GM12878 (cell line): ENCODE measurements at regions not wholly inside any gene's neighbourhood (a gene's known extent, or its start where the extent isn't known, plus 50 kb on each side); places are given as distances from the start of the nearest gene placed in this dataset.

Experiments used
- ATAC-seq: fragments of 200-7000 bp; cut with Tn5 transposase; 3 replicates; pipeline ENCODE4 v1.9.1; 2020; ENCODE audit warnings: mild to moderate bottlenecking, moderate library complexity
- BruUV-seq: library from RNA; stranded (reverse); fragments of 400-500 nt; replicated peaks from 2 replicates; lab custom pipeline; 2021; lab: Mats Ljungman, UMichigan
- CTCF ChIA-PET: fragments of 300-600 bp; sonication (Branson Sonifier 250); formaldehyde crosslinking; extraction: SDS; loops from one replicate; lab custom pipeline; 2021; ENCODE audit warnings: inconsistent platforms; lab: Yijun Ruan, JAX
- POLR2A ChIA-PET: fragments of 350-600 bp; formaldehyde crosslinking; extraction: SDS; loops from one replicate; lab custom pipeline; 2021; ENCODE audit warnings: inconsistent platforms; lab: Charles Lee
- RAD21 ChIA-PET: fragments of 300-600 bp; sonication (Branson Sonifier 250); formaldehyde crosslinking; loops from one replicate; lab custom pipeline; 2023; ENCODE audit warnings: antibody characterized with exemption; ENCODE audit not compliant: unreplicated experiment; lab: Charles Lee
- SMC1A ChIA-PET: fragments of 300-600 bp; sonication (Branson Sonifier 250); formaldehyde crosslinking; loops from one replicate; lab custom pipeline; 2023; ENCODE audit not compliant: unreplicated experiment, uncharacterized antibody; lab: Charles Lee
- DNase-seq: peaks from one replicate; pipeline ENCODE4 v3.0.0-alpha.2; 2011; ENCODE audit warnings: low read depth, low spot score
- FAIRE-seq: peaks from 3 replicates; lab custom pipeline; 2011; peaks lifted over from hg19 to GRCh38; lab: Jason Lieb, UNC
- H2AFZ ChIP-seq: 2 replicates; pipeline ENCODE4 v1.6.0; 2011; ENCODE audit warnings: low read depth, low read length, control low read depth; ENCODE audit not compliant: control insufficient read depth
- H3K27ac ChIP-seq: 2 replicates; pipeline ENCODE4 v1.5.1; 2011; ENCODE audit warnings: control low read depth; ENCODE audit not compliant: control insufficient read depth, insufficient read depth
- H3K27me3 ChIP-seq, 2 experiments: replicated peaks in 1 of 2; 2 replicates each; pipeline versions ENCODE4 v1.6.0 to v1.6.1; 2011; ENCODE audit warnings: low read length in 1 of 2; ENCODE audit not compliant: control insufficient read depth in 2 of 2, insufficient read depth in 2 of 2
- H3K36me3 ChIP-seq, 2 experiments: 2 replicates each; pipeline ENCODE4 v1.5.1; 2011; ENCODE audit warnings: low read length in 1 of 2; ENCODE audit not compliant: control insufficient read depth in 2 of 2, insufficient read depth in 2 of 2
- H3K4me1 ChIP-seq: 2 replicates; pipeline ENCODE4 v1.6.1; 2011; ENCODE audit warnings: mild to moderate bottlenecking, low read length, moderate library complexity, mixed read lengths; ENCODE audit not compliant: control insufficient read depth, insufficient read depth
- H3K4me2 ChIP-seq: 2 replicates; pipeline ENCODE4 v1.6.0; 2011; ENCODE audit warnings: control low read depth; ENCODE audit not compliant: control insufficient read depth, insufficient read depth
- H3K4me3 ChIP-seq: fragments of 200-600 bp; sonication (generic); 2 replicates; pipeline ENCODE4 v1.5.1; 2016
- H3K79me2 ChIP-seq: 2 replicates; pipeline ENCODE4 v1.6.0; 2011; ENCODE audit warnings: low read length; ENCODE audit not compliant: control insufficient read depth, insufficient read depth
- H3K9ac ChIP-seq: 2 replicates; pipeline ENCODE4 v1.8.0; 2011; ENCODE audit warnings: low read length, control low read depth, mixed read lengths; ENCODE audit not compliant: control insufficient read depth, insufficient read depth
- H3K9me3 ChIP-seq: replicated peaks from 3 replicates; pipeline ENCODE4 v1.5.1; 2011; ENCODE audit warnings: mild to moderate bottlenecking, low read length; ENCODE audit not compliant: control insufficient read depth, insufficient read depth
- H4K20me1 ChIP-seq: 2 replicates; pipeline ENCODE4 v1.6.0; 2011; ENCODE audit not compliant: control insufficient read depth, insufficient read depth
- EZH2 ChIP-seq: IDR thresholded peaks from 2 replicates; pipeline ENCODE4 v1.6.1; 2012; ENCODE audit warnings: low read depth, mild to moderate bottlenecking, control low read depth, inconsistent platforms, low read length, borderline replicate concordance; ENCODE audit not compliant: control insufficient read depth
- MTA2 ChIP-seq: fragments of 450-650 bp; IDR thresholded peaks from 2 replicates; pipeline ENCODE4 v1.6.1; 2016; ENCODE audit warnings: low read depth, mild to moderate bottlenecking, moderate library complexity
- NKRF ChIP-seq: fragments of 450-650 bp; conservative IDR thresholded peaks from 2 replicates; pipeline ENCODE4 v1.6.1; 2017; ENCODE audit warnings: mild to moderate bottlenecking, moderate library complexity
- SIN3A ChIP-seq: IDR thresholded peaks from 2 replicates; pipeline ENCODE4 v1.6.1; 2012; ENCODE audit warnings: low read depth, low read length, improper control_type of control experiment
- STAT3 ChIP-seq: IDR thresholded peaks from 2 replicates; pipeline ENCODE4 v1.6.1; 2011; ENCODE audit warnings: low read depth, low read length, improper control_type of control experiment
- USF2 ChIP-seq: IDR thresholded peaks from 2 replicates; pipeline ENCODE4 v1.6.1; 2011; ENCODE audit warnings: low read depth, low read length, improper control_type of control experiment, borderline replicate concordance
- YBX1 ChIP-seq: fragments of 450-650 bp; IDR thresholded peaks from 2 replicates; pipeline ENCODE4 v1.6.1; 2016; ENCODE audit warnings: antibody characterized with exemption
- ZNF207 ChIP-seq: fragments of 450-650 bp; IDR thresholded peaks from 2 replicates; pipeline ENCODE4 v1.6.1; 2014; ENCODE audit warnings: antibody characterized with exemption, mild to moderate bottlenecking, borderline replicate concordance
- WGBS: methylation state at CpG from one replicate; pipeline ENCODE4 v1.1.6; 2016; ENCODE audit warnings: low lambda C conversion rate; ENCODE audit not compliant: insufficient replicate concordance, insufficient coverage; ENCODE audit errors: missing lambda C conversion rate; 5-methylcytosine and 5-hydroxymethylcytosine counted together
- in situ Hi-C: fragments of 300-500 bp; cut with MboI; formaldehyde crosslinking; loops from 9 replicates; pipeline ENCODE4 v1.14.3; 2018; ENCODE audit warnings: mixed read lengths
- intact Hi-C: fragments of 100-400 bp; cut with micrococcal nuclease; formaldehyde crosslinking; loops from one replicate; pipeline ENCODE4 v1.14.2; 2022; ENCODE audit not compliant: unreplicated experiment
- TF ChIP-seq, protein P1 (sequence below): fragments of 450-650 bp; IDR thresholded peaks from 2 replicates; pipeline ENCODE4 v1.6.1; 2016; ENCODE audit warnings: mild to moderate bottlenecking

DNA sequence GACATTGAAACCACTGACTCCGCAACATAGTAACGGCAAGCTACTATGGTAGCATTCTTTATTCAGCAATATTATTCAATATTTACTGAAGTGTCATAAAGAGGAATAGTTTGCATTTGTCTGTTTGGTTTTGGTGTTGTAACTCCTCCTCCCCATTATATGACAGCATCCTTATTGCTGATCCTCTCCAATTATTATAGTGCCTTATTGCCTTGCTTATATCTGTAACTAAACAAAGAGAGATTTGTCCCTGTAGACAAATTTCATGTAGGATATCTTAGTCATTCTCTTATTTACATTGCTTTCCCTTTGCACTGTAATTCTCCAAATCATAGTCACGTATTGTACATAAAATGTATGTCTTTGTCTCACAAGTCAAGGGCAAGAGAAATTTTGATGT lies 1041.2 kb upstream of the ZEB2 start:
- no peaks in the 10 kb centered on the region for H3K79me2 ChIP-seq
- no peaks in the 10 kb centered on the region for H3K27me3 ChIP-seq
- in situ Hi-C loops (no loop called here), intact Hi-C loops (no loop called here)
- H4K20me1 ChIP-seq = no peaks in the 10 kb centered on the region
- WGBS = 58% methylated on average over 3 of the region's 3 CpGs
- FAIRE-seq = no peak
- H3K4me3 ChIP-seq = no peak overlapping the region
- H2AFZ ChIP-seq = no peak overlapping the region
- no peaks in the 10 kb centered on the region for H3K36me3 ChIP-seq
- no peak overlapping the region for H3K9ac ChIP-seq
- no TSS peak for BruUV-seq
- no peak for DNase-seq
- ChIA-PET SMC1A (interaction anchor here (1.1 kb wide), 1 partner anchor 190 kb away, joined by 3 read pairs; no protein-coding TSS in a partner anchor), CTCF (no interaction called here), RAD21 (no interaction called here), POLR2A (no interaction called here)
- no peaks in the 10 kb centered on the region for H3K4me1 ChIP-seq
- H3K27ac ChIP-seq = no peak overlapping the region
- TF ChIP-seq ZNF207 = no peak
- TF ChIP-seq YBX1 = no peak
- no peak for TF ChIP-seq SIN3A
- no peaks in the 10 kb centered on the region for H3K9me3 ChIP-seq
- no peak overlapping the region for H3K4me2 ChIP-seq
- no peak for ATAC-seq

DNA sequence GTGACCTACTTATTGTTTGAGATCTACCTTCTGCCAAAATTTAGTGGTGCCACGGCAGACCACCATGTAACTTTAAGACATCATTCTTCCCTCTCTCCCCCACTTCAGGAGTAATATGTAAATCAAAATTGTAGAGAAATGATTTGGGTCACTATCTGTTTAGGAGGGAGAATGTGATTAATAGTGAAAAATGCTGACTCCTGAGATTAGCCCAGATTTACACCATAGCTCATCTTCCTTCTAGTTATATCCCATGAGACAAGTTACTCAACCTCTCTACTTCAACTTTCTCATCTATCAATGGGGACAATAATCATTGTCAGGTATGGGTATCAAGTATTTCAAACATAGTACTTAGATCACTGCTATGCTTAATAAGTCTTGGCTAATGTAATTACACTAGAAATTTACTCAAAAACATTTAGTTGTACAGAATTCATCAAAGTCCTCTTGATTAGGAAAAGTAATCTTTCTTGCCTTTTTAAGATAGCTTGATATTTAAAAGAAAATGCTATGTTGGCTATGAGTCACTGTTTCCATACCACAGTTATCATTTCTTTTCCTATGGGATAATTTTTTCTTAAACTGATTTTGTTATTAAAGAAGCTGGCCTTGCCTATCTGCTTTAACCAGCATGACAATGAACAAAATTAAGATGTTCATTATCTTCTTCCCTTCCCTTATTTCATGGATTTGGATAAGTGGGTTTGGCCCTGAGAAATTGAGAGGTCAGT lies 1038.9 kb upstream of the ZEB2 start:
- ChIA-PET CTCF (no interaction called here), SMC1A (interaction anchor here (1.1 kb wide), 1 partner anchor 8 kb away, joined by 3 read pairs; no protein-coding TSS in a partner anchor), RAD21 (no interaction called here), POLR2A (no interaction called here)
- no peak for DNase-seq
- in situ Hi-C loops = no loop called here
- FAIRE-seq = no peak
- 100% methylated on average over 1 of the region's 1 CpG for WGBS
- Histone ChIP-seq H4K20me1 (no peaks in the 10 kb centered on the region), H3K36me3 (no peaks in the 10 kb centered on the region), H3K79me2 (no peaks in the 10 kb centered on the region), H3K4me1 (no peaks in the 10 kb centered on the region), H3K27me3 (no peaks in the 10 kb centered on the region), H3K4me3 (no peak overlapping the region), H3K9me3 (no peaks in the 10 kb centered on the region), H3K9ac (no peak overlapping the region), H2AFZ (no peak overlapping the region), H3K4me2 (no peak overlapping the region), H3K27ac (no peak overlapping the region)
- intact Hi-C loops = no loop called here
- BruUV-seq = no TSS peak
- ATAC-seq = no peak
- TF ChIP-seq EZH2 (no peak), STAT3 (no peak), NKRF (no peak), USF2 (no peak), MTA2 (no peak)
- TF ChIP-seq, protein P1, sequence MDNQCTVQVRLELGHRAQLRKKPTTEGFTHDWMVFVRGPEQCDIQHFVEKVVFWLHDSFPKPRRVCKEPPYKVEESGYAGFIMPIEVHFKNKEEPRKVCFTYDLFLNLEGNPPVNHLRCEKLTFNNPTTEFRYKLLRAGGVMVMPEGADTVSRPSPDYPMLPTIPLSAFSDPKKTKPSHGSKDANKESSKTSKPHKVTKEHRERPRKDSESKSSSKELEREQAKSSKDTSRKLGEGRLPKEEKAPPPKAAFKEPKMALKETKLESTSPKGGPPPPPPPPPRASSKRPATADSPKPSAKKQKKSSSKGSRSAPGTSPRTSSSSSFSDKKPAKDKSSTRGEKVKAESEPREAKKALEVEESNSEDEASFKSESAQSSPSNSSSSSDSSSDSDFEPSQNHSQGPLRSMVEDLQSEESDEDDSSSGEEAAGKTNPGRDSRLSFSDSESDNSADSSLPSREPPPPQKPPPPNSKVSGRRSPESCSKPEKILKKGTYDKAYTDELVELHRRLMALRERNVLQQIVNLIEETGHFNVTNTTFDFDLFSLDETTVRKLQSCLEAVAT = no peak
